Ovary (tissue), 7 donors: ENCODE measurements at regions not wholly inside any gene's neighbourhood (a gene's known extent, or its start where the extent isn't known, plus 50 kb on each side); places are given as distances from the start of the nearest gene placed in this dataset. TPM values are rescaled to one million over a fixed set of nuclear protein-coding genes. Genes with fewer than 3 reads are reported as not detected.

Source experiments
- DNase-seq, 5 donors: peaks; one replicate each; pipeline ENCODE4 v3.0.0-alpha.2; 2019 to 2020
- H3K27ac ChIP-seq, 2 donors: fragments of 200-600 bp; one replicate each; pipeline versions ENCODE4 v1.5.1 to v1.8.0; 2019 to 2022
- H3K27me3 ChIP-seq: fragments of 200-600 bp; one replicate; pipeline ENCODE4 v1.8.0; 2022
- H3K36me3 ChIP-seq: fragments of 200-600 bp; sonication (generic); one replicate; pipeline ENCODE4 v1.5.1; 2019
- H3K4me1 ChIP-seq: one replicate; pipeline ENCODE4 v1.8.1; 2013; ENCODE audit warnings: mild to moderate bottlenecking, moderate library complexity; ENCODE audit not compliant: insufficient read depth
- H3K4me3 ChIP-seq: fragments of 200-600 bp; sonication (generic); one replicate; pipeline ENCODE4 v1.5.1; 2017
- H3K9me3 ChIP-seq, 2 donors: fragments of 200-600 bp in 1 of 2; sonication (generic) in 1 of 2; one replicate each; pipeline versions ENCODE4 v1.5.1 to v1.8.1; 2013 to 2019; ENCODE audit warnings: mild to moderate bottlenecking in 1 of 2, moderate library complexity in 1 of 2
- CTCF ChIP-seq, 3 donors: fragments of 450-650 bp in 2 of 3; fragments of 200-600 bp in 1 of 3; IDR thresholded peaks; one replicate each; pipeline versions ENCODE4 v1.5.1 to v1.8.0; 2016 to 2022; ENCODE audit warnings: antibody characterized with exemption in 3 of 3, mild to moderate bottlenecking in 1 of 3
- EP300 ChIP-seq: sonication (generic); formaldehyde crosslinking; IDR thresholded peaks from one replicate; pipeline ENCODE4 v1.6.1; 2017; ENCODE audit warnings: antibody characterized with exemption
- POLR2A ChIP-seq: fragments of 450-650 bp; IDR thresholded peaks from one replicate; pipeline ENCODE4 v1.6.1; 2017; ENCODE audit warnings: antibody characterized with exemption, mild to moderate bottlenecking, moderate library complexity
- WGBS, 3 donors: extraction: QIAGEN DNeasy Blood & Tissue Kit in 1 of 3; methylation state at CpG; one replicate each; pipeline versions ENCODE4 v1.1.5 to v1.1.7; 2013 to 2017; 5-methylcytosine and 5-hydroxymethylcytosine counted together
- intact Hi-C, 4 donors: fragments of 100-400 bp; cut with DNase I; formaldehyde crosslinking; loops; one replicate each; pipeline versions ENCODE4 v1.11.0 to v1.15.1; 2022 to 2023
- small RNA-seq: library from RNA; depleted of rRNA; stranded (forward); fragments of <200 nt; gene quantifications from one replicate; pipeline ENCODE3, GENCODE V24; 2016
- donor health status: DM: no; HTN: no; CAD: no; lungs with moderate emphysema.
- donor health status: DM: no; HTN: no; CAD: no.
- donor health status: Bipolar disorder and iron deficiency.
- donor health status: DM: no; HTN: no; CAD: no.
- donor health status: DM: yes; HTN: yes; CAD: no.

GRCh38 chr13:26813321-26813979 lies 52.9 kb upstream of the GPR12 start:
- Histone ChIP-seq H3K4me3 (no peak overlapping the region), H3K36me3 (no peaks in the 10 kb centered on the region), H3K27me3 (no peaks in the 10 kb centered on the region), H3K27ac (no peak overlapping the region), H3K9me3 (no peaks in the 10 kb centered on the region), H3K4me1 (no peaks in the 10 kb centered on the region)
- no peak for TF ChIP-seq CTCF (IDR thresholded peaks at IDR 0.05)
- TF ChIP-seq EP300: no peak
- TF ChIP-seq POLR2A: no peak
- DNase-seq: no peak
- WGBS, 3 donors: 25 to 29% (median 28%) methylated on average over 10 of the region's 10 CpGs
- intact Hi-C loops: no loop called here

GRCh38 chr13:26811581-26811980 lies 51.0 kb upstream of the GPR12 start:
- Histone ChIP-seq H3K36me3 (no peaks in the 10 kb centered on the region), H3K27me3 (no peaks in the 10 kb centered on the region), H3K9me3 (no peaks in the 10 kb centered on the region), H3K4me1 (no peaks in the 10 kb centered on the region), H3K4me3 (no peak overlapping the region), H3K27ac (no peak overlapping the region)
- intact Hi-C loops: no loop called here
- TF ChIP-seq POLR2A (no peak), CTCF (IDR thresholded peaks at IDR 0.05) (no peak), EP300 (no peak)
- no peak for DNase-seq
- WGBS, 3 donors: 84 to 86% (median 84%) methylated on average over 3 of the region's 3 CpGs

Small RNA genes in the stretch of these regions (small RNA-seq; reads per million reads assigned to genes)
- gene RPS21P8: not detected
